ENCODE measurements at regions not wholly inside any gene's neighbourhood (a gene's known extent, or its start where the extent isn't known, plus 50 kb on each side); places are given as distances from the start of the nearest gene placed in this dataset.

DNA sequence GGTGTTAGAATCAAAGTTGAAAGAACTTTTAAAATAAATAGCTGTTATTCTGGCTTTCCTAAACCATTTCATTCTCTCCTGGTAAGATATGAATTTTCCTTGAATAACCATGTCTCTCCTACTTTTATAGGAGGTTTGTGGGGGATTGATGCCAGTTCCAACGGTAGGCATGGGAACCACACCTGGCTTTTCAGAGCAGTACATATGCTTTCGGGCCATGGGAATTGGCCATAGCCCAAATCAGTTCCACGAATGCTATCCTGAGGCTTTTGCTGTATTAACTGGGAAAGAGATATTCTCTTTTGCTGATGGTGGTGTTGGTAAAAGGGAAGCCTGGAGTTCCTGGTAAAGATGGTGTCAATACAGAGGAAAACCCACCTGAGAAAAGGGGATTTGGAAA is 396.2 kb upstream of the ZNF385D start:
- DNase-seq, result no peak
- no peaks in the 10 kb centered on the region for H3K36me3 Mint-ChIP-seq (ENCODE audit: low read depth)
- no peak overlapping the region for H3K27ac Mint-ChIP-seq
- H3K4me3 Mint-ChIP-seq, result no peak overlapping the region
- intact Hi-C loops (cut with micrococcal nuclease), result no loop called here
- H3K9me3 Mint-ChIP-seq, result no peaks in the 10 kb centered on the region
- H3K4me1 Mint-ChIP-seq (ENCODE audit: low read depth), result no peaks in the 10 kb centered on the region
- H3K27me3 Mint-ChIP-seq (ENCODE audit: low read depth), result no peaks in the 10 kb centered on the region
- CTCF ChIA-PET, result no interaction called here

DNA sequence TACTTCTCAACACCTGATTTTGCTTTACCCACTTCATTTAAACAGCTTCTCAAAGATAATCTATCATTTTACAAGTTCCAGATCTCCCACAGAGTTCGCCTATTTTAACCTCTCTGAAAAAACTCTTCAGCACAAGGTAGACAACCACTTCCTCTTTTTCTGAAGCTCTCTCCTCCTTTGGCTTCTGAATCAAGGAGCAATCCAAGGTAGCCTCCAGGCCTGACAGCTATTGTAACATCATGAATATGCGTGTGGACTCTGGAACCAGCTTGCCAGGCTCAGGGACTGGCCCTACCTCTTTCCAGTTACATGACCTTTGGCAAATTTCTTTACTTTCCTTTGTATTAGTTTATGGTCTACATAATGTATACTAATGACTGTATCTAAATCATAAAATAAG is 405.9 kb upstream of the ZNF385D start:
- no peak overlapping the region for H3K27ac Mint-ChIP-seq
- no peaks in the 10 kb centered on the region for H3K4me1 Mint-ChIP-seq (ENCODE audit: low read depth)
- no peak for DNase-seq
- H3K36me3 Mint-ChIP-seq (ENCODE audit: low read depth), result no peaks in the 10 kb centered on the region
- intact Hi-C loops (cut with micrococcal nuclease), result no loop called here
- H3K27me3 Mint-ChIP-seq (ENCODE audit: low read depth), result no peaks in the 10 kb centered on the region
- no peaks in the 10 kb centered on the region for H3K9me3 Mint-ChIP-seq
- no peak overlapping the region for H3K4me3 Mint-ChIP-seq
- CTCF ChIA-PET, result no interaction called here

DNA sequence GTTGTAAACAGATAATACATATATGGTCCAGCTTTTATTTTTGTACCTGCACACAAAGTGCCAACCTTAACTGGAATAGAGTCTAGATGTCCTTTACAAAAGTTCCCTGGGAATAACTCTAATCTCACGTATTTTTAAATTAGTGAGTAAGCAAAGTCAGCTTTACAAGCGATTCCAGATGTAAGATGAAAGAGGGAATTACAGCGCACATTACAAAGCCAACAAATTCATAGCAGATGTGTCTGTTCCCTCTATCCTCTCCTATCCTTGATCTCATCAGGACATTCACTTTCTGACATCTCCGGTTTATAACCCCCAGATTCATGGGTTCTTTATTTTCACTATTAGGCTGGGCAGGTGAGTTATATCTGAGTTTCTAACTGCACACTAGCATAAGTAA is 406.8 kb upstream of the ZNF385D start:
- Mint-ChIP-seq H3K27me3 (ENCODE audit: low read depth) (no peaks in the 10 kb centered on the region), H3K4me3 (no peak overlapping the region), H3K9me3 (no peaks in the 10 kb centered on the region), H3K4me1 (ENCODE audit: low read depth) (no peaks in the 10 kb centered on the region), H3K27ac (no peak overlapping the region), H3K36me3 (ENCODE audit: low read depth) (no peaks in the 10 kb centered on the region)
- CTCF ChIA-PET, result no interaction called here
- no peak for DNase-seq
- intact Hi-C loops (cut with micrococcal nuclease), result no loop called here

DNA sequence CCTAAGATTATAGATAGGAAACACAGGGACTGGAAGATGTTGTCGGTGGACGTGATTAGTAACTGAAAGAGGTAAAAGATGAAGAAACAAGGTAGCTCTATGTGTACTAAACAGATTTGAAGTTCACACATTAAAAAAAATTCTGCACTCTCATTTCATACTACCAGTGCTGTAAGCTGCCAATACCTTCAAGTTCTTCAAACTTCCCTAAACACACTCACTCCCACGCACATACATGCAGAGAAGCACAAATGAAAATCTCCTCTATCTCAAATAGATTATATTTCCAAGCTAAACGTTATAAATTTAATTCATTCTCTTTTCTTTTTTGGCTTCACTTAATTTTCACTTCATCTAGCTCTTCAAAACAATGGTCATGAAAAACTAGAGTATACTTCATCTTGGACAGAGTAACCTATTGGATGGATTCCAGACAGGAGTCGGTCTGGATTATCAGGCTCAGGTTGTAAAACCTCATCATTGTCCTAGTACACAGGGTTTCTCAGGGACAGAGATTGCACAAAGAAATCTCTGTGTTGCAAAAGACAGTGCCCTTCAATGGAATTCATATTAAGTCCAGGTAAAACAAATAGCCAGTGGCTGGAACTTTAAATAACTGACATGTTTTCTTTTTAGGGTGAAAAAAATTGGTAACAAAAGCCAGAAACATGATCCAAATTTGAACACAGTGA is 408.1 kb upstream of the ZNF385D start:
- no peaks in the 10 kb centered on the region for H3K27me3 Mint-ChIP-seq (ENCODE audit: low read depth)
- no peaks in the 10 kb centered on the region for H3K4me1 Mint-ChIP-seq (ENCODE audit: low read depth)
- CTCF ChIA-PET, result no interaction called here
- intact Hi-C loops (cut with micrococcal nuclease), result no loop called here
- H3K4me3 Mint-ChIP-seq, result no peak overlapping the region
- no peak overlapping the region for H3K27ac Mint-ChIP-seq
- H3K36me3 Mint-ChIP-seq (ENCODE audit: low read depth), result no peaks in the 10 kb centered on the region
- no peak for DNase-seq
- H3K9me3 Mint-ChIP-seq, result no peaks in the 10 kb centered on the region

DNA sequence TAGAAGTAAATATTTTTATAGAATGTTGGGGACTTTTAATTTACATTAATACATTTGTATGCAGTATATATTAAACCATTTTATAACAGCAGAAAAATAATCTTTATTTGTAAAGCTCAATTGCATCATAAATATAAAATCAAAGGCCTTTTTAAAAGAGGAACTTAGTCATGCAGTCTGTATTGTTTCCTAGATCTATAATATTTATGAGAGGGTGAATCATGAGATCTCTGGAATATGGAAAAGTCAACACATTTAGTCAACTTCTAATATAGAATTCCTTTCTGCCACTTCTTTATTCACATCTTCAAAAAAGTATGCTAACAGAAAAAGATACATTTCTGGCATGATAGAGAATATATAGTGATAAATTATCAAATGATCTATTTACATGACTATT is 410.3 kb upstream of the ZNF385D start:
- DNase-seq, result no peak
- Mint-ChIP-seq H3K4me3 (no peak overlapping the region), H3K4me1 (ENCODE audit: low read depth) (no peaks in the 10 kb centered on the region), H3K9me3 (no peaks in the 10 kb centered on the region), H3K36me3 (ENCODE audit: low read depth) (no peaks in the 10 kb centered on the region), H3K27ac (no peak overlapping the region), H3K27me3 (ENCODE audit: low read depth) (no peaks in the 10 kb centered on the region)
- intact Hi-C loops (cut with micrococcal nuclease), result no loop called here
- CTCF ChIA-PET, result no interaction called here

DNA sequence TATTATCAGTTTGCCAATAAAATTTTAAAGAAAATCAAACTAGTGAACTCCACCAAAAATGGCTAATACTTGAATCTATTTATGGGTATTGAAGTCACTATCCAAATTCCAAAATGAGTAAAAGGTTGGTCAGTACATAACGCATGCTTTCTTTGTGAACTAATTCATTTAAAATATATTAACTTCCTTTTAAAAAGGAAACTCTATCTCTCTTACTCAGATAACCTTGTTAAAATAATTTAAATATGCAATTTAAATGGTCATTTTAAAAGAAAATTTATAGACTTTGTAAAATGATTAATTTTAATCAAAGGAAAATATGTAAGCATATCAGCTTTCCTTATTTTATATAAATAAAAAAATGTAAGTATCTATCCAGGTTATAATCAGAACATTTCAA is 419.4 kb upstream of the ZNF385D start:
- intact Hi-C loops (cut with micrococcal nuclease), result no loop called here
- CTCF ChIA-PET, result no interaction called here
- Mint-ChIP-seq H3K27ac (no peak overlapping the region), H3K4me1 (ENCODE audit: low read depth) (no peaks in the 10 kb centered on the region), H3K4me3 (no peak overlapping the region), H3K9me3 (peaks cover 7% of the 10 kb centered on the region), H3K36me3 (ENCODE audit: low read depth) (no peaks in the 10 kb centered on the region), H3K27me3 (ENCODE audit: low read depth) (no peaks in the 10 kb centered on the region)
- no peak for DNase-seq

DNA sequence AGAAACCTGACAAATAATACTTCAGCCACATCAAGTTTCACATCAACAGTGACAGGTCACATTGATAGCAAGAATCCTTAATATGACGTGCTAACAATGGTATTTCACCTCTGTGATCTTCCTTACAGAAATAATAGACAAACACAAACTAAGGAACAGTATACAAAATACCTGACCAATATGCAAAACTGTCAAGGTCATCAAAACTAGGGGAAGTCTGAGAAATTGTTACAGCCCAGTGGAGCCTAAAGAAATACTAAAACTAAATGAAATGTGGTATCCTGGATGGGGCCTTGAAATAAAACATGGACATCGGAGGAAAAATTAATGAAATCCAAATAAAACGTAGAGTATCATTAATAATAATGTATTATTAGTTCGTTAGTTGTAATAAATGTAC is 422.0 kb upstream of the ZNF385D start:
- H3K27me3 Mint-ChIP-seq (ENCODE audit: low read depth), result no peaks in the 10 kb centered on the region
- H3K4me3 Mint-ChIP-seq, result no peak overlapping the region
- CTCF ChIA-PET, result no interaction called here
- peaks cover 2% of the 10 kb centered on the region for H3K9me3 Mint-ChIP-seq
- no peaks in the 10 kb centered on the region for H3K4me1 Mint-ChIP-seq (ENCODE audit: low read depth)
- intact Hi-C loops (cut with micrococcal nuclease), result no loop called here
- H3K36me3 Mint-ChIP-seq (ENCODE audit: low read depth), result no peaks in the 10 kb centered on the region
- DNase-seq, result no peak
- H3K27ac Mint-ChIP-seq, result no peak overlapping the region

DNA sequence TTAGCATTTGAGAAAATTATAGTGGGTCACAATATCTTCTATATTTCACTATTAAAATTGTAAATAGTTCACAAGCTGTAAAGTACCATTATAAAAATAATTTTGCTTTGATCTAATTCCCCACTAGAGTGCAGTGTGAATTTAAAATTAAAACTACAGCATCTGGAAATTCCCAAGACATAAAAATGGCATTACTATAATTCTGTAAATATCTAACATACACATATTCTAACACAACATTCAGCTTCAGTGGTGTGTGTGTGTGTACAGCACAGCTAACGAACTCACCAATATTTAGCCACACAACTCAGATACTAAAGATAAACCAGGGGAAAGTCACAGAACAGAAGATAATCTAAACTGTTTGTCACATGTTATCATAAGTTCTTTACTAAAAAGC is 424.9 kb upstream of the ZNF385D start:
- Mint-ChIP-seq H3K36me3 (ENCODE audit: low read depth) (no peaks in the 10 kb centered on the region), H3K4me1 (ENCODE audit: low read depth) (no peaks in the 10 kb centered on the region), H3K27ac (no peak overlapping the region)

DNA sequence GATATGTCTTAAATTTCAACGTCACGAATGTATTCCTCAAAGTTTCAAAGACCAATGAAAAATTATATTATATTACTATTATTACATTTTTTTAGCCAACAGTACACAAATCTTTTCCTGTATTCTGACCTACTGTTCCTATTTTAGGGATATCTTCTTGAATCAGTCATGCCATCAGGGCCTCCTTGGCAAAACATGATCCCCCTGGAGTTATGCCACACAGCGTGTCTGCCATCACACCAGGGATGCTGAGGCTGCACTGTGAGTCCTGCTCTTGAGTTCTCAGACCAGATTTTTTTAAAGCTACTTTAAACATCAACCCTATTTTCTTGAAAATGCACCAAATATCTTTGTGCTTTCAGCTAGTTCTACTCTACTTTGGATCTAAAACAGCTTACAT is 425.9 kb upstream of the ZNF385D start:
- CTCF ChIA-PET, result no interaction called here
- DNase-seq, result no peak
- no peaks in the 10 kb centered on the region for H3K36me3 Mint-ChIP-seq (ENCODE audit: low read depth)
- H3K27me3 Mint-ChIP-seq (ENCODE audit: low read depth), result no peaks in the 10 kb centered on the region
- H3K4me1 Mint-ChIP-seq (ENCODE audit: low read depth), result no peaks in the 10 kb centered on the region
- intact Hi-C loops (cut with micrococcal nuclease), result no loop called here
- H3K9me3 Mint-ChIP-seq, result peaks cover 2% of the 10 kb centered on the region
- H3K27ac Mint-ChIP-seq, result no peak overlapping the region
- no peak overlapping the region for H3K4me3 Mint-ChIP-seq

More for the DNA sequence above, 424.9 kb upstream of the ZNF385D start:
- intact Hi-C loops (cut with micrococcal nuclease), result no loop called here
- Mint-ChIP-seq H3K27me3 (ENCODE audit: low read depth) (no peaks in the 10 kb centered on the region), H3K4me3 (no peak overlapping the region), H3K9me3 (peaks cover 2% of the 10 kb centered on the region)
- CTCF ChIA-PET, result no interaction called here
- DNase-seq, result no peak

DNA sequence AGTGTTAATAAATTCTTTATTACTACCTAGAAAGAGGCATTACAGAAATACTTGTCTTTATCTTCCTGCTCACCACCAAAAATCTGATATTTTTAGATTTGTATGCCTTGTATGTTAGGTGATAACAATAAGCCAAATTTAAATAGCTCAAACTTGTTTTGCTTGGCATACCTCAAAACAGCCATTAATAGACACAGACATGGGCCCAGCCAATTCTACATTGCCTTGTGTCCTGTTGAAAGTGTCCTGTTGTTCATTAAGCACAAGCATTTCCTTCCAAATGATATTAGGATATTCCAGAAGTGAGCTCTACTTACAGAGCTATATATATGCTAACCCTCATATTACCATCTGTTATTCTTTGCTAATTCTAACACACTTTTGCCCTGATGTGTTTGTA is 438.6 kb upstream of the ZNF385D start:
- Mint-ChIP-seq H3K27me3 (ENCODE audit: low read depth) (no peaks in the 10 kb centered on the region), H3K4me1 (ENCODE audit: low read depth) (no peaks in the 10 kb centered on the region), H3K36me3 (ENCODE audit: low read depth) (no peaks in the 10 kb centered on the region), H3K4me3 (no peak overlapping the region), H3K9me3 (no peaks in the 10 kb centered on the region), H3K27ac (no peak overlapping the region)
- intact Hi-C loops (cut with micrococcal nuclease), result no loop called here
- CTCF ChIA-PET, result no interaction called here
- DNase-seq, result no peak

DNA sequence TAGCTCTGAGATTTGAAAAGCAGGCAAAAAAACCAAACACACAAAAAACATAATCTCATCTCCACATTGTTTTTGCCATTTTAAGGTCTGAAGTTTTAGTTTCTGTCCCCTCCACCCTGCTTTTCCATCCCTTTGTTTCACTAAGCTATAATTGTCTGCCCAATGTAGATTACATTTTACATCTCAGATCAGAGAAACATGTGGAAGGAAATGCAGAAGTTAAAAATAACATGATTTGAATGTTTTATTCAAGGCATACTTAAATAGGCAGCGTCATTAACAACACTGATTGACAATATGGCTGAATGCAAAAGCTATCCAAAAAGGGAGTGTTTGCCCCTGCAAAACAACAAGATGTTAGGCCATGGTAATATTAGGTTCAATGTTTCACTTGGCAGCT is 448.1 kb upstream of the ZNF385D start:
- Mint-ChIP-seq H3K27me3 (ENCODE audit: low read depth) (no peaks in the 10 kb centered on the region), H3K4me1 (ENCODE audit: low read depth) (no peaks in the 10 kb centered on the region), H3K27ac (no peak overlapping the region), H3K9me3 (peaks cover 1% of the 10 kb centered on the region), H3K4me3 (no peak overlapping the region), H3K36me3 (ENCODE audit: low read depth) (no peaks in the 10 kb centered on the region)
- DNase-seq, result no peak
- CTCF ChIA-PET, result no interaction called here
- intact Hi-C loops (cut with micrococcal nuclease), result no loop called here

DNA sequence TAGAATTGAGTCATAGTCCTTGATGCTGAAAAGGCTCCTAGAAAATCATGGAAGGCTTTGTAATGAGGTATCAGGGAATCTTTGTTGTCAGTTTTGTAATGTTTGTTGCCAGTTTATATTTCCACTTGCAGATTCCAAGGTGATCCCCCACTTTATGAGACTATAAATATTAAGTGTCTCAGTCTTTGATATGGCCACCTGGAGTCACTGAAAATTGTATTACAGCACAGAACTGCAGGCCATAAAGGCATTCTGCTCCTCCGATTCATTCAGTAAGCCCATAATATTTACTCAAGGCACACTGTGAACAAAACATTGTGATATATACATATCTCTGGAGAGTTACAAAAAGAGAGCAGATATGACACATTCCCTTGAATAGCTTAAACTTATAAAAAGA is 457.8 kb upstream of the ZNF385D start:
- no peaks in the 10 kb centered on the region for H3K36me3 Mint-ChIP-seq (ENCODE audit: low read depth)
- H3K9me3 Mint-ChIP-seq, result peaks cover 4% of the 10 kb centered on the region
- intact Hi-C loops (cut with micrococcal nuclease), result no loop called here
- no peak overlapping the region for H3K27ac Mint-ChIP-seq
- no peaks in the 10 kb centered on the region for H3K27me3 Mint-ChIP-seq (ENCODE audit: low read depth)
- no peaks in the 10 kb centered on the region for H3K4me1 Mint-ChIP-seq (ENCODE audit: low read depth)
- H3K4me3 Mint-ChIP-seq, result no peak overlapping the region
- CTCF ChIA-PET, result no interaction called here
- DNase-seq, result no peak

DNA sequence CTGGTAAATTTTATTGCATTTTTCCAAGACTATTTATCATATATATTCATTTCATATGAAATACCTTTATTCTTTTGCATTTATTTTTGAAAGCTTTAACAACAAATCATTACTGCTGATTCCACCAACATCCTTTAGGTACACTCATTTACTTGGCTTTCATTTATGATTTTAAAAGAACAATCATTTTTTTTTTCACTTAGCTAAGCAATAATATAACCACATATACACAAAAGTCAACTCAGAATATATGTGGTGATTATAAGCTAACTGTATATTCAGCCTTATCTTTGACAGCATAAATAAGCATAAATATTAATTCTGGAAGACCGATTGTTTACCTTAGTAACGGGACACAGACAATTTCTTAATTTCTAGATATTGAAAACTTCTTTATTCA is 458.6 kb upstream of the ZNF385D start:
- Mint-ChIP-seq H3K27ac (no peak overlapping the region), H3K9me3 (peaks cover 4% of the 10 kb centered on the region), H3K27me3 (ENCODE audit: low read depth) (no peaks in the 10 kb centered on the region), H3K4me3 (no peak overlapping the region), H3K36me3 (ENCODE audit: low read depth) (no peaks in the 10 kb centered on the region), H3K4me1 (ENCODE audit: low read depth) (no peaks in the 10 kb centered on the region)
- CTCF ChIA-PET, result no interaction called here
- intact Hi-C loops (cut with micrococcal nuclease), result no loop called here
- no peak for DNase-seq

DNA sequence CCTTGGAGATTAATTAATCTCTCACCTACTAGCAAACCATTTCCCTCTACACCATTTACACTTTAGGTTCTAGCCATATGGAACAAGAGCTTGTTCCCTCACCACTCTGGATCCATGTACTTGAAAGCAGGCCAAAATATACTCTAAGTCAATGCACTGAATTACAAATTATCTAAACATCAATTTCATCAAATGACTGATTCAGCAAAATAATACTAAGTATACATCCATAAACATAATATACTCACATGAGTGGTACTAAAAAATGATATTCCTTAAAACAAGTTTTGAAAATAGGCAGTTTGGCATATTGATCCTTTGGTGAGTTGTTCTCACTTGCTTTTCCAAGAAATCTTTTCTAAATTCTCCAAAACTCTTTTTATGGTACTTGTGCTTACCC is 459.7 kb upstream of the ZNF385D start:
- no peak for DNase-seq
- peaks cover 2% of the 10 kb centered on the region for H3K9me3 Mint-ChIP-seq
- CTCF ChIA-PET, result no interaction called here
- no peaks in the 10 kb centered on the region for H3K4me1 Mint-ChIP-seq (ENCODE audit: low read depth)
- no peak overlapping the region for H3K27ac Mint-ChIP-seq
- H3K4me3 Mint-ChIP-seq, result no peak overlapping the region
- no peaks in the 10 kb centered on the region for H3K36me3 Mint-ChIP-seq (ENCODE audit: low read depth)
- H3K27me3 Mint-ChIP-seq (ENCODE audit: low read depth), result no peaks in the 10 kb centered on the region
- intact Hi-C loops (cut with micrococcal nuclease), result no loop called here
